K562 (cell line): ENCODE measurements at regions not wholly inside any gene's neighbourhood (a gene's known extent, or its start where the extent isn't known, plus 50 kb on each side); places are given as distances from the start of the nearest gene placed in this dataset.

Source experiments
- ATAC-seq: fragments of 200-7000 bp; cut with Tn5 transposase; 3 replicates; pipeline ENCODE4 v1.9.1; 2020; ENCODE audit warnings: moderate library complexity
- BruUV-seq: library from RNA; stranded (reverse); fragments of 400-500 nt; replicated peaks from 2 replicates; lab custom pipeline; 2021; lab: Mats Ljungman, UMichigan
- CTCF ChIA-PET: fragments of 300-600 bp; formaldehyde crosslinking; extraction: SDS; loops from one replicate; lab custom pipeline; 2021; ENCODE audit warnings: low intra/inter-chr PET ratio; lab: Yijun Ruan, JAX
- POLR2A ChIA-PET: fragments of 300-600, 350-650 bp; sonication (Branson Sonifier 250); formaldehyde crosslinking; extraction: SDS; loops from one replicate; lab custom pipeline; 2021; ENCODE audit warnings: antibody characterized with exemption, inconsistent platforms; lab: Yijun Ruan, JAX
- DNase-seq, 4 experiments: peaks; one replicate each; pipeline versions ENCODE4 v3.0.0 to v3.0.0-alpha.2; 2011 to 2018; ENCODE audit warnings: low spot score in 3 of 4, mixed read lengths in 3 of 4; ENCODE audit errors: extremely low read depth in 1 of 4
- FAIRE-seq: peaks from 2 replicates; lab custom pipeline; 2011; peaks lifted over from hg19 to GRCh38; lab: Jason Lieb, UNC
- H2AFZ ChIP-seq: 2 replicates; pipeline ENCODE4 v1.6.0; 2011; ENCODE audit warnings: low read depth, low read length, control low read depth, inconsistent platforms
- H3K27ac ChIP-seq: fragments of 200-600 bp; 3 replicates; pipeline ENCODE4 v1.8.0; 2011; ENCODE audit warnings: low read depth, mild to moderate bottlenecking, control low read depth, inconsistent platforms, low read length, moderate library complexity, mixed read lengths; ENCODE audit errors: extremely low read depth
- H3K27me3 ChIP-seq, 2 experiments: fragments of 300-600 bp in 1 of 2; 2 replicates in 1 of 2; 3 replicates in 1 of 2; pipeline versions ENCODE4 v1.6.0 to v1.8.0; 2011; ENCODE audit warnings: inconsistent platforms in 2 of 2, low read length in 2 of 2, mild to moderate bottlenecking in 1 of 2, mixed read lengths in 1 of 2, moderate library complexity in 1 of 2; ENCODE audit not compliant: control insufficient read depth in 2 of 2, insufficient read depth in 2 of 2
- H3K36me3 ChIP-seq: fragments of 300-600 bp; 3 replicates; pipeline ENCODE4 v1.8.0; 2011; ENCODE audit warnings: mild to moderate bottlenecking, low read length, inconsistent platforms; ENCODE audit not compliant: control insufficient read depth, insufficient read depth
- H3K4me1 ChIP-seq, 2 experiments: fragments of 200-600 bp in 1 of 2; replicated peaks in 1 of 2; 2 replicates in 1 of 2; 3 replicates in 1 of 2; pipeline versions ENCODE4 v1.5.1 to v1.8.0; 2011; ENCODE audit warnings: inconsistent platforms in 2 of 2, low read length in 2 of 2, mild to moderate bottlenecking in 1 of 2, mixed read lengths in 1 of 2, moderate library complexity in 1 of 2; ENCODE audit not compliant: control insufficient read depth in 2 of 2, insufficient read depth in 2 of 2
- H3K4me2 ChIP-seq: 2 replicates; pipeline ENCODE4 v1.6.1; 2011; ENCODE audit warnings: low read length, control low read depth, inconsistent platforms, mixed read lengths; ENCODE audit not compliant: insufficient read depth
- H3K4me3 ChIP-seq: fragments of 200-600 bp; sonication (generic), shearing (Covaris generic); 2 replicates; pipeline ENCODE4 v1.5.1; 2016; ENCODE audit warnings: control low read depth, inconsistent platforms
- H3K79me2 ChIP-seq: fragments of 200-600 bp; 3 replicates; pipeline ENCODE4 v1.8.0; 2011; ENCODE audit warnings: low read length, inconsistent platforms; ENCODE audit not compliant: control insufficient read depth, insufficient read depth
- H3K9ac ChIP-seq, 2 experiments: 2 replicates each; pipeline versions ENCODE4 v1.6.0 to v1.6.1; 2011; ENCODE audit warnings: low read depth in 2 of 2, low read length in 2 of 2, control low read depth in 1 of 2, inconsistent platforms in 1 of 2, mild to moderate bottlenecking in 1 of 2, mixed read lengths in 1 of 2; ENCODE audit not compliant: insufficient read depth in 1 of 2
- H3K9me1 ChIP-seq: one replicate; pipeline ENCODE4 v1.6.0; 2011; ENCODE audit warnings: inconsistent platforms, mild to moderate bottlenecking, low read length, moderate library complexity; ENCODE audit not compliant: control insufficient read depth, insufficient read depth
- H3K9me3 ChIP-seq: replicated peaks from 2 replicates; pipeline ENCODE4 v1.5.1; 2011; ENCODE audit warnings: low read depth, low read length, inconsistent platforms; ENCODE audit not compliant: control insufficient read depth, insufficient read depth
- H4K20me1 ChIP-seq: replicated peaks from 2 replicates; pipeline ENCODE4 v1.6.1; 2011; ENCODE audit warnings: low read length, inconsistent platforms, mixed read lengths; ENCODE audit not compliant: control insufficient read depth, insufficient read depth
- CTCF ChIP-seq, 3 experiments: IDR thresholded peaks in 2 of 3; conservative IDR thresholded peaks in 1 of 3; 2 replicates each; pipeline ENCODE4 v1.5.1; 2011 to 2012; ENCODE audit warnings: low read length in 3 of 3, mild to moderate bottlenecking in 3 of 3, control low read depth in 2 of 3, improper control_type of control experiment in 1 of 3, inconsistent platforms in 1 of 3, low read depth in 1 of 3, mixed read lengths in 1 of 3, moderate library complexity in 1 of 3; ENCODE audit not compliant: insufficient read depth in 2 of 3
- DEAF1 ChIP-seq: fragments of 450-650 bp; formaldehyde crosslinking; IDR thresholded peaks from 2 replicates; pipeline ENCODE4 v1.4.0; 2020; ENCODE audit warnings: mild to moderate bottlenecking, moderate library complexity
- HMGXB4 ChIP-seq: sonication (generic); formaldehyde crosslinking; IDR thresholded peaks from 2 replicates; pipeline ENCODE4 v1.8.1; 2023; ENCODE audit warnings: mild to moderate bottlenecking, missing genetic modification reagents
- REST ChIP-seq, 2 experiments: fragments of 450-650 bp; formaldehyde crosslinking in 1 of 2; IDR thresholded peaks; 2 replicates each; pipeline versions ENCODE4 v1.4.0 to v1.6.1; 2014 to 2020; ENCODE audit warnings: mild to moderate bottlenecking in 2 of 2, borderline replicate concordance in 1 of 2, low read depth in 1 of 2
- U2AF2 ChIP-seq: fragments of 200-400 bp; formaldehyde crosslinking; optimal IDR thresholded peaks from 2 replicates; pipeline ENCODE3; 2017; ENCODE audit warnings: low read depth, mild to moderate bottlenecking, low read length
- ZNF23 ChIP-seq: fragments of 250-450 bp; sonication (Bioruptor Pico); IDR thresholded peaks from 2 replicates; pipeline ENCODE4 v1.4.0; 2020; ENCODE audit warnings: mild to moderate bottlenecking
- whole genome bisulfite sequencing: fragments of 100-300 bp; shearing (Covaris generic); methylation state at CpG from one replicate; pipeline ENCODE4 v1.1.6; 2016; ENCODE audit warnings: low coverage, mixed read lengths; ENCODE audit not compliant: insufficient coverage; ENCODE audit errors: missing lambda C conversion rate; 5-methylcytosine and 5-hydroxymethylcytosine counted together
- in situ Hi-C: fragments of 300-500 bp; cut with MboI; formaldehyde crosslinking; loops from 4 replicates; pipeline ENCODE4 v1.15.0; 2018; ENCODE audit warnings: inconsistent platforms, mixed read lengths
- intact Hi-C: fragments of 100-400 bp; cut with micrococcal nuclease; formaldehyde crosslinking; loops from 2 replicates; pipeline ENCODE4 v1.14.2; 2022

GRCh38 chr3:65170390-65171042 lies 482.7 kb upstream of the ADAMTS9 start:
- Histone ChIP-seq H3K9me1 (no peaks in the 10 kb centered on the region), H3K79me2 (no peaks in the 10 kb centered on the region), H3K36me3 (no peaks in the 10 kb centered on the region), H3K27ac (no peak overlapping the region), H3K4me2 (no peak overlapping the region), H3K4me3 (no peak overlapping the region), H4K20me1 (no peaks in the 10 kb centered on the region), H3K4me1 (no peaks in the 10 kb centered on the region), H2AFZ (no peak overlapping the region), H3K27me3 (no peaks in the 10 kb centered on the region), H3K9me3 (no peaks in the 10 kb centered on the region), H3K9ac (no peak overlapping the region)
- ChIA-PET POLR2A (interaction anchor here (0.6 kb wide), 1 partner anchor 221 kb away, joined by 3 read pairs; no protein-coding TSS in a partner anchor), CTCF (interaction anchor here (1.8 kb wide), 1 partner anchor 452 kb away, joined by 6 read pairs; no protein-coding TSS in a partner anchor)
- FAIRE-seq, result peak; percentile 32
- ATAC-seq, result peak; percentile 76
- BruUV-seq, result no TSS peak
- intact Hi-C loops, result loop anchor here (5.0 to 10.0 kb wide), 2 partner anchors 456 to 638 kb away; no protein-coding TSS in a partner anchor
- in situ Hi-C loops, result loop anchor here (25.0 kb wide), 1 partner anchor 633 kb away; no protein-coding TSS in a partner anchor
- 24% methylated on average over 9 of the region's 10 CpGs for WGBS
- DNase-seq, result peak in 3 of 4 experiments; percentile 6 to 27 (median 21)
- TF ChIP-seq ZNF23 (CRISPR knock-in tag), result no peak
- TF ChIP-seq DEAF1 (CRISPR knock-in tag), result peak; percentile 38; the same call in 1 of the 2 replicates
- no peak for TF ChIP-seq HMGXB4 (CRISPR knock-in tag)
- TF ChIP-seq U2AF2, result no peak
- peak in 2 of 3 experiments; percentile 15 to 64; a peak in 4 of 6 replicates for TF ChIP-seq CTCF (IDR thresholded peaks at IDR 0.05 in 2 of 3, conservative IDR thresholded peaks at IDR 0.05 in 1 of 3; ENCODE audit: insufficient read depth in 2 of 3, low read depth in 1 of 3, low read length in 3 of 3)
- TF ChIP-seq REST (IDR thresholded peaks at IDR 0.05; ENCODE audit: borderline replicate concordance), result peak; percentile 48; the same call in 1 of the 2 replicates
- no peak for TF ChIP-seq REST (CRISPR knock-in tag; IDR thresholded peaks at IDR 0.05; ENCODE audit: low read depth)
